NCI-H2227 (cell line): ENCODE measurements at regions not wholly inside any gene's neighbourhood (a gene's known extent, or its start where the extent isn't known, plus 50 kb on each side); places are given as distances from the start of the nearest gene placed in this dataset.
"Not testable (repeated sequence)": the region's sequence is repeated elsewhere in the genome, so short reads cannot be mapped to it uniquely, and the experiment has no call there.

Experiments used
- DNase-seq: peaks from one replicate; lab custom pipeline; 2025; ENCODE audit not compliant: unreplicated experiment; lab: John Stamatoyannopoulos, UW

- no peak for DNase-seq
These were observed 107.6 kb upstream of the MCHR2 start for GRCh38 chr6:100101644-100102043.

GRCh38 chr6:100100776-100101175 is 106.8 kb upstream of the MCHR2 start:
- DNase-seq = no peak

GRCh38 chr6:100099189-100100074 is 105.4 kb upstream of the MCHR2 start:
- peak; percentile 18 for DNase-seq

GRCh38 chr6:100096936-100097335 is 102.9 kb upstream of the MCHR2 start:
- DNase-seq = no peak

- DNase-seq = no peak
These were observed 102.3 kb upstream of the MCHR2 start for GRCh38 chr6:100096341-100096740.

GRCh38 chr6:100093405-100093804 is 99.4 kb upstream of the MCHR2 start:
- DNase-seq = no peak

GRCh38 chr6:100088009-100088408 is 94.0 kb upstream of the MCHR2 start:
- DNase-seq = no peak

GRCh38 chr6:100084991-100085364 is 91.0 kb upstream of the MCHR2 start:
- DNase-seq = no peak

GRCh38 chr6:100084316-100084990 is 90.4 kb upstream of the MCHR2 start:
- no peak for DNase-seq

- DNase-seq = peak; percentile 9
These were observed 84.5 kb upstream of the MCHR2 start for GRCh38 chr6:100078509-100078908.

GRCh38 chr6:100065348-100065747 is 71.3 kb upstream of the MCHR2 start:
- DNase-seq = no peak

- DNase-seq = no peak
These were observed 68.6 kb upstream of the MCHR2 start for GRCh38 chr6:100062621-100063020.

GRCh38 chr6:100057941-100058340 is 63.9 kb upstream of the MCHR2 start:
- DNase-seq = no peak

- no peak for DNase-seq
These were observed 56.5 kb upstream of the MCHR2 start for GRCh38 chr6:100050550-100050949.

- not testable (repeated sequence) for DNase-seq
These were observed 49.9 kb upstream of the MCHR2 start for GRCh38 chr6:100043961-100044360.
